Stomach smooth muscle (tissue), 2 donors: ENCODE measurements at regions not wholly inside any gene's neighbourhood (a gene's known extent, or its start where the extent isn't known, plus 50 kb on each side); places are given as distances from the start of the nearest gene placed in this dataset.

Source experiments
- H3K27ac ChIP-seq: one replicate; pipeline ENCODE4 v1.7.0; 2013; ENCODE audit warnings: mild to moderate bottlenecking, low read length, inconsistent platforms
- H3K27me3 ChIP-seq, 2 donors: one replicate each; pipeline ENCODE4 v1.7.0; 2013; ENCODE audit warnings: low read length in 2 of 2; ENCODE audit not compliant: insufficient read depth in 2 of 2, control insufficient read depth in 1 of 2
- H3K36me3 ChIP-seq, 2 donors: one replicate each; pipeline ENCODE4 v1.7.0; 2013; ENCODE audit warnings: low read length in 2 of 2; ENCODE audit not compliant: control insufficient read depth in 2 of 2, insufficient read depth in 2 of 2
- H3K4me1 ChIP-seq: one replicate; pipeline ENCODE4 v1.7.0; 2013; ENCODE audit warnings: low read length; ENCODE audit not compliant: control insufficient read depth, insufficient read depth
- H3K4me3 ChIP-seq, 2 donors: one replicate each; pipeline ENCODE4 v1.7.0; 2013; ENCODE audit warnings: low read length in 2 of 2
- H3K9ac ChIP-seq, 2 donors: one replicate each; pipeline ENCODE4 v1.7.0; 2013; ENCODE audit warnings: low read length in 2 of 2, mild to moderate bottlenecking in 1 of 2
- H3K9me3 ChIP-seq, 2 donors: one replicate each; pipeline ENCODE4 v1.7.0; 2013; ENCODE audit warnings: low read length in 2 of 2; ENCODE audit not compliant: control insufficient read depth in 2 of 2
- donor health status: healthy.
- donor health status: Pancreatic carcinoma.

DNA sequence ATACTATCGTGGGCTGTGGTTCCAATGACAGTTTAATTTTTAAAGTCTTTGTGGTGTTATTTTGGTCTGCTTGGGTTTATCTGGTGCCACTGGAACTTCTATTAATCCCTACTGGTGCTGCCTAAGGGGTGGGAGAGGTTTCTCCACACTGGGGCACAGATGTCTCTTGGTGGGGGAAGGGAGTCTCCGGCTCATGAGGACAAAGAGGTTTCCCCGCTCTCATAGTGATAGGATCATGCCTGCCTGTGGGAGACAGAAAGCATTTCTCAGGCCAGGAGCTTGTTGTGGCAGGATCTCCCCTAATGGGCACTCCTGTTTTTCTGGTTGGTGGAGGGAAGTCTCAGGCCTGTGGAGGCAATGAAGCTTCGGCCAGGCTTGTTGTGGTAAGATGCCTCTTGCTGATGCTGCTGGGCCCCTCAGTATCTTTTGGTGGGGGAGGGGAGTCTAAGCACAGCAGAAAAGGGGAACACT is 84.3 kb upstream of the THRB start:
- Histone ChIP-seq H3K4me3 (no peak overlapping the region), H3K27me3 (no peaks in the 10 kb centered on the region), H3K27ac (no peak overlapping the region), H3K36me3 (no peaks in the 10 kb centered on the region), H3K4me1 (no peaks in the 10 kb centered on the region), H3K9ac (no peak overlapping the region), H3K9me3 (no peaks in the 10 kb centered on the region)

DNA sequence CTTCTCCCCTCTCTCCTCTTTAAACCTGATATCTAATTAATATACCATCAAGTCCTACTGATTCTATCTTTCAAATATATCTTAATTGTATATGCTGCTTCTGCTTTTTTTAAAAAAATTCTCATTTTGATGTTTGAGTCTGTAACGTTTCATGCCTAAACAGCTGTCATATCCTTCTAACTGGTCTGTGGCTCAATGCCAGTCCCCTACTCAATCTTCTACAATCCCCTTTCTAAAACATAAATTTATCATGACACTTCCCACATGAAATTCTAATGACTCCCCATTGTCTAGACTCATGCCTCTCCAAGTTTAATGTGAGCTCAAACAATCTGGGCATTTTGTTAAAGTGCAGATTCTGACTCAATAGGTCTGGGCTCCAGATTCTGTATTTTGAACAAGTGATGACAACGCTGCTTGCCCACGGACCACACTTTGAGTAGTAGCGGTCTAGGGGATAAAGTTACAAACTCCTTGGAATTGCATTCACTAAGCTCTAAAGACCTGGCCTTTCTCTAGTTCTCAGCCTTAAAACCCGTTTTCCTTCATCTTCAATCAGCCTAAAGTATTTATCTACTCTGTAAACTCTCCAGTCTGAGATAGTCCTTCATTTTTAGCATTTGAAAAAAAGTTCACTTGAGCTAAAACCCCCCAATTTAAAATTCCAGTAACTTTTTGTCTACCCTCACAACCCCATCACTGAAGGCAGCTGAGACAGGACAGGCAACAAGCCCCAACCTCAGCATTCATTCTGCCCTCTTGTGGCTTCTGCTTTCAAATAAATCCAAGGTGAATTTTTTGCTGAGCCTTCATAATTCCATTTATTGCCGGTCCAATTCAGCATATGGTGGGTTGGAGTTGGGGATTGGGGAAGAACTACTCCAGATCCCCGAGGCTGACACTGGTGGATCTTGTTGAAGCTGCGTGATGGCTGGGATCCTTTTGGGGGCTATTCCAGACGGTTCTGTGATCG is 88.1 kb upstream of the THRB start:
- Histone ChIP-seq H3K27ac (no peak overlapping the region), H3K9me3 (no peaks in the 10 kb centered on the region), H3K27me3 (no peaks in the 10 kb centered on the region), H3K36me3 (no peaks in the 10 kb centered on the region), H3K9ac (no peak overlapping the region), H3K4me3 (no peak overlapping the region), H3K4me1 (no peaks in the 10 kb centered on the region)

DNA sequence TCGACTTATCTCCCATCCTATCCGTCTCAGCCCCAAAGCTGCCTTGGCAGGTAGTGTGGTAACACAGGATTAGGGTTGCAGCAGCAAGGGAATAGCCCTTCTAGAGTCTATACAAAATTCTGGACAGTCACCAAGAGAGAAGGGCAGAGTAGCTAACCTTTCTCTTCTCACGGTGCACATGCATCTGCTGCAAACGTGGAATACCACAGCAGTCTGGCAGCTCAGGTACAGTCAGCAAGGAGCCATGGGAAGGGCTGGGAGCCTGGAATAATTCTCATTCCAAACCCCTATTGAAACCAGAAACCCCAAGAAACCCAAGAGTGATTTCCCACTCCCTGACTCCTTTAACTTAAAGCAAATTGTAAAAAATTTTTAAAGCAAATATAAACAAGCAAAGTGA is 92.3 kb upstream of the THRB start:
- H3K36me3 ChIP-seq, result no peaks in the 10 kb centered on the region
- no peaks in the 10 kb centered on the region for H3K9me3 ChIP-seq
- H3K27ac ChIP-seq, result no peak overlapping the region
- peaks cover 11% of the 10 kb centered on the region for H3K4me1 ChIP-seq
- H3K27me3 ChIP-seq, result no peaks in the 10 kb centered on the region
- H3K4me3 ChIP-seq, result no peak overlapping the region
- H3K9ac ChIP-seq, result no peak overlapping the region

DNA sequence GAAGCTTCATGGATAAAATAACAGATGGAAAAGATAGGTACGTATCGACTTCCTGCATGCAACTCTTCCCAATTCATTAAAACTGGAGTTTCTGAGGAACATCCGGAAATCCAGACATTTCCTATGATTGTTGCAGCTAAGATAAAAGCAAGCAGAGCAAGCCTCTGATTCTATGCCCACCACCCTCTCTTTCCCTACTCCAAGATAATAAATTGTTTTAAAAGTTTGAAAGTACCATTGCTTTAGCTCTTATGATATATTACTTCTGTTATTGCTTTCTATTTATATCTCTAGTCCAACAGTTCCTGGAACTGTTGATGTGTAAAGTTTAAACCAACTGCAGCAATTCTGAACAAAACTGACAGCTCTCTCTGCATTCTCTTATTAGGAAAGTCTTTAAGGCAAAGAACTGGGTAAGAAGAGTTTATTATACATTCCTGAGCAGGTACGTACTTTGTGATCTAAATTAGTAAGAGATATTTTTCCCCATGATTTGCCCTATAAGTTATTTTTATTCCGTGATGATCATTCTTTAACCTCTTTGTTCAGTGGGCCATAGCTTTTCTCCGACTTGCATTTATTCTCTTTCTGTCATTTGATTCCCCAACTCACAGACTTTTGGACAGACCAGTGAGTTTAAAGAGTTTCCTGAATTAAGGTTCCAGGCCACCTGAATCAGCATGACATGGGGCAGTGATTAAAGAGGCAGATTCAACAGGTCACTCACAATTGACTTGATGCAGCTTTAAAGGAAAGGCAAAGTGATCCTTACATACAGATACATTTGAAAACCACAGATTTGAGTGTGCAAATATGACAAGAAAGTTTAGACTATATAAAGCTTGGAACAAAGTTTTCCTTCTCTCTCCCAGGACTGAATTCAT is 94.2 kb upstream of the THRB start:
- peak overlapping the region; percentile 18 for H3K27ac ChIP-seq
- H3K4me1 ChIP-seq, result peaks cover 11% of the 10 kb centered on the region
- H3K9me3 ChIP-seq, result no peaks in the 10 kb centered on the region
- no peak overlapping the region for H3K9ac ChIP-seq
- H3K4me3 ChIP-seq, result peak overlapping the region in 1 of 2 donors; percentile 9
- H3K27me3 ChIP-seq, result no peaks in the 10 kb centered on the region
- no peaks in the 10 kb centered on the region for H3K36me3 ChIP-seq

DNA sequence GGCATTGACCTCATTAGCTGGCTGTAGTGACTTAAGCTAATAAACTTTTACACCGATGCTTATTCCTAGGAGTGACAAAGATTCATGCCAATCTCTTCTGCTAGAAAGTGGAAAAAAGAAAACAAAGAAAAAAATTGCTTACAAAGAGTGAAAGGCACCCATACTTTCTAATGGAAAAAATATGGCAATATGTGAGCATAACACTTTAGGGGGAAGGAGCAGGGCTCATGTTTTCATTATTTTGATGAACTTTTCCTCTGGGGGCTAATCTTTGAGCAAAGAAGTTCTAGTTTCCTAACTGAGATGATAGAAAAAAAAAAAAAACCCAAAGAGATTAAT is 94.8 kb upstream of the THRB start:
- no peak overlapping the region for H3K4me3 ChIP-seq
- H3K36me3 ChIP-seq, result no peaks in the 10 kb centered on the region
- H3K27me3 ChIP-seq, result no peaks in the 10 kb centered on the region
- H3K9me3 ChIP-seq, result no peaks in the 10 kb centered on the region
- peaks cover 11% of the 10 kb centered on the region for H3K4me1 ChIP-seq
- H3K9ac ChIP-seq, result no peak overlapping the region
- H3K27ac ChIP-seq, result no peak overlapping the region

DNA sequence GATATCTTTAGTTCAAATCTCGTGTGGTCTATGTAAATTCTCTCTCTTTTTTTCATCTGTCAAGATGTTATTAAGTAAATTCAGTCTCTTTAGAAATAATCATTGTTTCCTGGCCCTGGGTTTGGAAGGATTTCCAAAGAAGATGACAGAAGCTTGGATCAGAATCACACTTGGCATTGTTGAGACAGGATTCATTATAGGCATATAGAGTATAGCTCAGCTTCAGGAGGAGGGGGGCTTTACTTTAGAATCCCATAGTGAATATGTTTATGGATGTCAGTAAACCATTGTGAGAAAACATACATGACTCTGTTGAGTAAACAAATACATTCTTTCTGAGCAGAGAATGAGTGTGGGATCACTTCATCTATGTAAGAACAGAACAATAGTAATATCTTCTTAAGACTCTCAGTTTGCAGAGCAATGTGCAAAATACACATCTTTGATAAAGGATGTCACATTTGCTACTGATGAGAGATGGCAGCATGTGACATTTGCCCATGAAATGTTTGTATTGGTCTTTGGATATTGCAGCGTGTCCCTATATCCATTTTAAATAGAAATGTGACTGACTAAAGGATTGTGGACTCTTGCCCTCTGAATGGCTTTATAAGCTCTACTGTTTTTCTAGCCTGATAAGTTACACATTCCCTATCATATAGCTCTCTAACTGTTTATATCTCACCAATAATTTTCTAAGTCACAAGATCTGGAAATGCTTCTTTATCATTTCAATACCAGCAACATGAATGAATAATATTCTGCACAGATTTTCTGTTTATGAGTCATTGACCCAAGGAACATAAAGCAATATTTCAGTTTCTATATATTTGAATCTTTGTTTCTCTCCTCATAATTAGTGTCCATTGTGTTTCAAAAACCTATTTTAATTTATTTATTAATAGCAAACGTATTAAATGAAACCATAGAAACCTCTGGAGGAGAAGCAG is 95.6 kb upstream of the THRB start:
- H3K4me3 ChIP-seq, result no peak overlapping the region
- H3K9me3 ChIP-seq, result no peaks in the 10 kb centered on the region
- peaks cover 11% of the 10 kb centered on the region for H3K4me1 ChIP-seq
- H3K27ac ChIP-seq, result no peak overlapping the region
- no peak overlapping the region for H3K9ac ChIP-seq
- no peaks in the 10 kb centered on the region for H3K27me3 ChIP-seq
- H3K36me3 ChIP-seq, result no peaks in the 10 kb centered on the region

DNA sequence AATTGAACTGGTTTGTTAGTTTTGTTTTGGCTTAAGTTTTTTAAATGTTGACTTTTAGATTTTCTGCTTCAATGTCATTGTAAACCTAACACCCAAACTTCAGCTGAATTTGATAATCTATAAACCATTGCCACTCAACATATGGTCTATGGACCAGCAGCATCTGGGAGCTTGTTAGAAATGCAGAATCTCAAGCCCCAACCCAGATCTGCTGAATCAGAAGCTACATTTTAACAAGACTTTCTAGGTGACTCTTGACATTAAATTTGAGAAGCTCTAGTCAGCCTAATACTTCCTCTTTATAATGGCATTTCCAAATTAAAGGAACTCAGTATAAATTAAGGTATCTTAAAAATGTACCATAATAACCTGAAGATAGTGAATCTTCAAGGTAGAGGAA is 96.5 kb upstream of the THRB start:
- Histone ChIP-seq H3K9ac (no peak overlapping the region), H3K36me3 (no peaks in the 10 kb centered on the region), H3K27me3 (no peaks in the 10 kb centered on the region), H3K27ac (no peak overlapping the region), H3K4me1 (peaks cover 11% of the 10 kb centered on the region), H3K9me3 (no peaks in the 10 kb centered on the region), H3K4me3 (no peak overlapping the region)

DNA sequence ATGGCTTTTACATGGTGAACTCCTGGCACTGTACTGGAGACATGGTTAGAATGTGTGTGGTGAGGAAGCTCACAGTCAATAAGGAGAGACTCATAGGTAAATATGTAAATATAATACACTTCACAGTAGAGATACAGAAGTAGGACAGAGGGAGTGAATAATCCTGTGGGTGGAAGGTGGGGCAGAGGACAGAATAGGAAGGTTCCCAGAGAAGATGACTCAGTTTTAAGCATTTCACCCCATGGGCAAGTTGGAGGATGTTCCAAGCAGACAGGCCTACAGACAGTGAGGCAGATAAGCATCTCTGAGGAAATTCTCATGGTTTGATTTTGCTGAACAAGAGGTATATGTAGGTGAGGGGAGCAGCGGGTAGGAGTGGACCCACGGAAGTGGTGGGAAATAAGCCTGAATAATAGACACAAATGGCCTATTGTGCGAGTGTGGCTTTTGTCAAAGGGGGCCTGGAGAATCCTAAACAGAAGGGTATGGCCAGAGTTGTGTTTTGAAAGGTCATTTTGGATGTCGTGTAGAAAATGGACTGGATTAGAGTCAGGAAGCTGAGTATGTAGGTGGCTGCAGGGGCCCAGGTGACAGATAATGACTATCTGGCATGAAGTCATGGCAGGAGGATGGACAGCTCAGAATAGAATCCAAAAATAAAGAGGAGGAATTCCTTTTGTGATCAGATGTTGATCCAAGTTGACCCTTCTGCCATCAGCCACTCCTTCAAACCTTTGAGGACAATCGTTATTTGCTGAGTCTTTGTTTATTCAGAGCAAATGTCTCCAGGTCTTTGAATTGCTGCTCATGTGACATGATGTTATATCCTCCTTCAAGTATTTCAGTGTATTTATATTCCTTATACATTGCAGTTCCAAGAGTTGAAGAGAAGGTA is 97.3 kb upstream of the THRB start:
- H3K9ac ChIP-seq, result no peak overlapping the region
- no peaks in the 10 kb centered on the region for H3K27me3 ChIP-seq
- no peaks in the 10 kb centered on the region for H3K9me3 ChIP-seq
- H3K36me3 ChIP-seq, result no peaks in the 10 kb centered on the region
- H3K4me1 ChIP-seq, result peaks cover 11% of the 10 kb centered on the region
- no peak overlapping the region for H3K27ac ChIP-seq
- no peak overlapping the region for H3K4me3 ChIP-seq

DNA sequence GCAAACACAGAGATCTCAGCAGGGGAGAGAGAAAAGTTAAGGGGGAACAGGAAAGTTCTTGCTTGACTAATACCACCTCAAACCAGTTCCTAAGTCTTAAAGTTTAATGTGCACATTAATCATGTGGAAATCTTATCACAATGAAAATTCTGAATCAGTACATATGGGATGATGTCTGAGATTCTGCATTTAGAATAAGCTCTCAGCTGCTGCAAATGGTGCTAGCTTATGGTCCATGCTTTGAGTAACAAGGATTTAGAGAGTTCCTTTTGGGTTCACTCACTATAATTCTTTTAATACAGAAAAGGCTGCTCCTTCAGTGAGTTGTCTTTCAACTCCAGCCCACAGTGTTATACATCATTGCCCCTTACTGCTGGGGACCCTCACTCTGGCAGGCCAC is 99.5 kb upstream of the THRB start:
- Histone ChIP-seq H3K4me3 (no peak overlapping the region), H3K4me1 (peaks cover 3% of the 10 kb centered on the region), H3K27ac (no peak overlapping the region), H3K9me3 (no peaks in the 10 kb centered on the region), H3K36me3 (no peaks in the 10 kb centered on the region), H3K27me3 (no peaks in the 10 kb centered on the region), H3K9ac (no peak overlapping the region)
